ENCODE measurements at regions not wholly inside any gene's neighbourhood (a gene's known extent, or its start where the extent isn't known, plus 50 kb on each side); places are given as distances from the start of the nearest gene placed in this dataset.

GRCh38 chr11:70886676-70887541 lies 365.5 kb downstream of the SHANK2 start:
- H3K36me3 Mint-ChIP-seq (ENCODE audit: insufficient read depth, unreplicated experiment), result peaks cover 78% of the 10 kb centered on the region
- no peaks in the 10 kb centered on the region for H3K4me1 Mint-ChIP-seq (ENCODE audit: low read depth, unreplicated experiment)
- no peaks in the 10 kb centered on the region for H3K9me3 Mint-ChIP-seq (ENCODE audit: unreplicated experiment)
- no peaks in the 10 kb centered on the region for H3K9me3 ChIP-seq
- H3K27ac Mint-ChIP-seq (ENCODE audit: unreplicated experiment), result no peak overlapping the region
- no peaks in the 10 kb centered on the region for H3K4me1 ChIP-seq
- peaks cover 8% of the 10 kb centered on the region for H3K36me3 ChIP-seq (ENCODE audit: control insufficient read depth, insufficient read depth, low read length)
- H3K4me3 ChIP-seq (ENCODE audit: low read depth, low read length), result no peak overlapping the region
- POLR2A ChIA-PET, result no interaction called here
- no peaks in the 10 kb centered on the region for H3K27me3 Mint-ChIP-seq (ENCODE audit: insufficient read depth, unreplicated experiment)
- H3K27me3 ChIP-seq (replicated peaks; ENCODE audit: control insufficient read depth, insufficient read depth, low read length), result no peaks in the 10 kb centered on the region
- DNase-seq, result no peak
- CTCF ChIA-PET, result no interaction called here
- intact Hi-C loops (cut with micrococcal nuclease; ENCODE audit: unreplicated experiment), result no loop called here
- no peak overlapping the region for H3K4me3 Mint-ChIP-seq (ENCODE audit: unreplicated experiment)
- TF ChIP-seq, protein P1, sequence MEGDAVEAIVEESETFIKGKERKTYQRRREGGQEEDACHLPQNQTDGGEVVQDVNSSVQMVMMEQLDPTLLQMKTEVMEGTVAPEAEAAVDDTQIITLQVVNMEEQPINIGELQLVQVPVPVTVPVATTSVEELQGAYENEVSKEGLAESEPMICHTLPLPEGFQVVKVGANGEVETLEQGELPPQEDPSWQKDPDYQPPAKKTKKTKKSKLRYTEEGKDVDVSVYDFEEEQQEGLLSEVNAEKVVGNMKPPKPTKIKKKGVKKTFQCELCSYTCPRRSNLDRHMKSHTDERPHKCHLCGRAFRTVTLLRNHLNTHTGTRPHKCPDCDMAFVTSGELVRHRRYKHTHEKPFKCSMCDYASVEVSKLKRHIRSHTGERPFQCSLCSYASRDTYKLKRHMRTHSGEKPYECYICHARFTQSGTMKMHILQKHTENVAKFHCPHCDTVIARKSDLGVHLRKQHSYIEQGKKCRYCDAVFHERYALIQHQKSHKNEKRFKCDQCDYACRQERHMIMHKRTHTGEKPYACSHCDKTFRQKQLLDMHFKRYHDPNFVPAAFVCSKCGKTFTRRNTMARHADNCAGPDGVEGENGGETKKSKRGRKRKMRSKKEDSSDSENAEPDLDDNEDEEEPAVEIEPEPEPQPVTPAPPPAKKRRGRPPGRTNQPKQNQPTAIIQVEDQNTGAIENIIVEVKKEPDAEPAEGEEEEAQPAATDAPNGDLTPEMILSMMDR (IDR thresholded peaks at IDR 0.05; ENCODE audit: insufficient read depth in 1 of 2, low read depth in 1 of 2, low read length in 1 of 2, severe bottlenecking in 1 of 2, unreplicated experiment in 1 of 2), result no peak
- BruUV-seq (replicated peaks), result no TSS peak

GRCh38 chr11:70887542-70887827 lies 364.9 kb downstream of the SHANK2 start:
- H3K4me1 Mint-ChIP-seq (ENCODE audit: low read depth, unreplicated experiment), result no peaks in the 10 kb centered on the region
- no peaks in the 10 kb centered on the region for H3K4me1 ChIP-seq
- CTCF ChIA-PET, result no interaction called here
- peaks cover 84% of the 10 kb centered on the region for H3K36me3 Mint-ChIP-seq (ENCODE audit: insufficient read depth, unreplicated experiment)
- no peaks in the 10 kb centered on the region for H3K27me3 Mint-ChIP-seq (ENCODE audit: insufficient read depth, unreplicated experiment)
- H3K4me3 ChIP-seq (ENCODE audit: low read depth, low read length), result no peak overlapping the region
- no peak for DNase-seq
- H3K9me3 ChIP-seq, result no peaks in the 10 kb centered on the region
- intact Hi-C loops (cut with micrococcal nuclease; ENCODE audit: unreplicated experiment), result no loop called here
- H3K9me3 Mint-ChIP-seq (ENCODE audit: unreplicated experiment), result no peaks in the 10 kb centered on the region
- TF ChIP-seq, protein P1 (IDR thresholded peaks at IDR 0.05; ENCODE audit: insufficient read depth in 1 of 2, low read depth in 1 of 2, low read length in 1 of 2, severe bottlenecking in 1 of 2, unreplicated experiment in 1 of 2), result no peak
- H3K27me3 ChIP-seq (replicated peaks; ENCODE audit: control insufficient read depth, insufficient read depth, low read length), result no peaks in the 10 kb centered on the region
- no TSS peak for BruUV-seq (replicated peaks)
- POLR2A ChIA-PET, result no interaction called here
- H3K4me3 Mint-ChIP-seq (ENCODE audit: unreplicated experiment), result no peak overlapping the region
- peak overlapping the region; percentile 31 for H3K27ac Mint-ChIP-seq (ENCODE audit: unreplicated experiment)
- peaks cover 8% of the 10 kb centered on the region for H3K36me3 ChIP-seq (ENCODE audit: control insufficient read depth, insufficient read depth, low read length)

GRCh38 chr11:70888061-70888460 lies 364.3 kb downstream of the SHANK2 start:
- Histone ChIP-seq H3K36me3 (ENCODE audit: control insufficient read depth, insufficient read depth, low read length) (peaks cover 9% of the 10 kb centered on the region), H3K4me1 (no peaks in the 10 kb centered on the region), H3K4me3 (ENCODE audit: low read depth, low read length) (no peak overlapping the region), H3K9me3 (no peaks in the 10 kb centered on the region), H3K27me3 (replicated peaks; ENCODE audit: control insufficient read depth, insufficient read depth, low read length) (no peaks in the 10 kb centered on the region)
- TF ChIP-seq, protein P1 (IDR thresholded peaks at IDR 0.05; ENCODE audit: insufficient read depth in 1 of 2, low read depth in 1 of 2, low read length in 1 of 2, severe bottlenecking in 1 of 2, unreplicated experiment in 1 of 2), result no peak
- intact Hi-C loops (cut with micrococcal nuclease; ENCODE audit: unreplicated experiment), result no loop called here
- Mint-ChIP-seq H3K36me3 (ENCODE audit: insufficient read depth, unreplicated experiment) (peaks cover 90% of the 10 kb centered on the region), H3K27ac (ENCODE audit: unreplicated experiment) (peak overlapping the region; percentile 31), H3K4me3 (ENCODE audit: unreplicated experiment) (no peak overlapping the region), H3K9me3 (ENCODE audit: unreplicated experiment) (no peaks in the 10 kb centered on the region), H3K27me3 (ENCODE audit: insufficient read depth, unreplicated experiment) (no peaks in the 10 kb centered on the region), H3K4me1 (ENCODE audit: low read depth, unreplicated experiment) (no peaks in the 10 kb centered on the region)
- BruUV-seq (replicated peaks), result no TSS peak
- CTCF ChIA-PET, result no interaction called here
- POLR2A ChIA-PET, result no interaction called here
- no peak for DNase-seq

Measured in Caco-2 (cell line).